DMS114 treated with DMSO at 0.1 percent for 48 hours (cell line): ENCODE measurements at regions not wholly inside any gene's neighbourhood (a gene's known extent, or its start where the extent isn't known, plus 50 kb on each side); places are given as distances from the start of the nearest gene placed in this dataset.

Experiments used
- DNase-seq: peaks from one replicate; lab custom pipeline; 2025; ENCODE audit not compliant: unreplicated experiment; lab: John Stamatoyannopoulos, UW

DNA sequence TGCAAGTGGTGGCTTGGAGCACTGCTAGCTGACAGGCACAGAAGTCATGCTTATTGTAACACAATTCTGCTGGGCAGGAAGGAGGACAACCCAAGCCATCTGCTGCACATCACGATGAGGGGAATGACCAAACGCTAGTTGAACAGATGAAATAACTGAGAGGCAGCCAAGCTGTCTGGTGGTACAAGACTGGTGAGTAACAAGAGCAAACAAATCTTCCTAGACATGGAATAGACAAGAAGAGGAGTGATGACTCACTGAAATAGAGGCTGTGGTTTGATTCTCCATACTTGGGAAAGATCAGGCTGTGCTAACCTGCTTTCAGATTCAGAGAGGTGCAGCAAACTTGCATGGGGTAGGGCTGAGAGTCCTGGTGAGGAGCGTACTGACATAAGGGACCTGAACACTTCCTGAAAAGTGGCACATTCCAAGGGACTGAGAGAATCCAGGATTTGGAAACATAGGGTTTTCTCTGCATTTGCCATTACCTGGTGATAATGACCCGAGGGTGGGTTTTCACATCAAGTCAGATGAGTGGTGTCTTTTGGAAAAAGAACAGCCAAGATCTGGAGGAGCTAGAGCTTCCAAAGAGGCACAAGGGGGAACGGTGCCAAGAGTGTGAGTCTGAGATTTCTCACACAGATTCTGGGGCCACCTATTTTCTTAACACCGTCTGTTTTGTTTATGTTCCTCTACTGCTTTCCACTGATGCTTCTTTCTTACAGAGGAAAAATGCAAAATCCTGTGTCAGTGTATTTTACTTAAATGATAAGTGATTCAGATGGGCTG lies 60.0 kb downstream of the PRL start:
- no peak for DNase-seq
